RPMI8226 (cell line): ENCODE measurements at regions not wholly inside any gene's neighbourhood (a gene's known extent, or its start where the extent isn't known, plus 50 kb on each side); places are given as distances from the start of the nearest gene placed in this dataset.

ENCODE experiments used
- DNase-seq: peaks from one replicate; pipeline ENCODE4 v3.0.0-alpha.2; 2015

DNA sequence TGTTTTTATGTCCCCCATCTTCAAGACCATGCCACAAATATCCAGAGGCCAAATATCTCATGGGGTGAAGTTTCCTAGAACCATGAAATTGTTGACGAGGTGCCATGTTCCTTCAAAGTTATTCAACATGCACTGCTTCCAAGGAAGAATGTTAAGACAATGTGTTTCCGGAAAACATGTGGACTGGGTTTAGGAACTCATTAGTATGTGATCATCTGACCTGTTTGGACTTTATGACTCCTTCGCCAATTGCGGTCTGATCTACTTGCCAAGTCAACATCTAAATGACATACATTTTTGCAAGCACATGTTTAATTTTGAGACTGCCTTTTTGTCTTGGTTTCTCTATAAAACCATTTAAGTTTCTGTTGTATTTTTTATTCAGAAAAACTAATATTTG is 234.8 kb downstream of the MAF start:
- no peak for DNase-seq

DNA sequence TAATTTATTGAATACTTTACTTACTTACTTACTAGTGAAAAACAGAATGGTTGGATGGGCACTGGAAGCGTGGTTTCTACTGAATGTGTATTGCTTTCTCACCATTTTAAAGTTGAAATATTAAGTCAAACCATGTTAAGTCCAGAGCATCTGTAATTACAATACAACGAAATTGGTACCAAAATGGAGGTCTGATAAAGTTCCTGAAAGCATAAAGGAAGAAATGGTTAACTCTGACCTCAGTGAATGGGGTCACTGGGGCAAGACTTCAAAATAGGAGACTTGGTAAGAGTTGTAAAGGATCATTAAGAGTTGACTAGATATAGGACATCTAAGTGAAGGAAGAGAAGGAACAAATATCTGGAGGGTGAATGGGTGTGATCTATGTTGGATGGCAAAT is 237.1 kb downstream of the MAF start:
- no peak for DNase-seq

DNA sequence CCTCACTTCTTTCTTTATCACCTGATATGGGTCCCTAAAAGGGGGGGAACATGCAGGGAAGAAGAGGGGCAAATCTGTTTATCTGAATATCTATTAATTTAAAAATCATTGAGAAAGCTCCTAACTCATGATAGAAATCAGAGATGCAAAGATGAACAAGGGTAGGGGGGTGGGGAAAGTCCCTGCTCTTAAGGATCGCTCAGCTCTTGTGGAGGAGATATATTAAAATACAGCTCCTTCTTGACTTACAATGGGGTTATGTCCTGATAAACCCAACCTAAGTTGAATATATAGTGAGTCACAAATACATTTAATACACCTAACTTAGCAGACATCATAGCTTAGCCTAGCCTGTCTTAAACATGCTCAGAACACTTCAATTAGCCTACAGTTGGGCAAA is 237.5 kb downstream of the MAF start:
- no peak for DNase-seq

DNA sequence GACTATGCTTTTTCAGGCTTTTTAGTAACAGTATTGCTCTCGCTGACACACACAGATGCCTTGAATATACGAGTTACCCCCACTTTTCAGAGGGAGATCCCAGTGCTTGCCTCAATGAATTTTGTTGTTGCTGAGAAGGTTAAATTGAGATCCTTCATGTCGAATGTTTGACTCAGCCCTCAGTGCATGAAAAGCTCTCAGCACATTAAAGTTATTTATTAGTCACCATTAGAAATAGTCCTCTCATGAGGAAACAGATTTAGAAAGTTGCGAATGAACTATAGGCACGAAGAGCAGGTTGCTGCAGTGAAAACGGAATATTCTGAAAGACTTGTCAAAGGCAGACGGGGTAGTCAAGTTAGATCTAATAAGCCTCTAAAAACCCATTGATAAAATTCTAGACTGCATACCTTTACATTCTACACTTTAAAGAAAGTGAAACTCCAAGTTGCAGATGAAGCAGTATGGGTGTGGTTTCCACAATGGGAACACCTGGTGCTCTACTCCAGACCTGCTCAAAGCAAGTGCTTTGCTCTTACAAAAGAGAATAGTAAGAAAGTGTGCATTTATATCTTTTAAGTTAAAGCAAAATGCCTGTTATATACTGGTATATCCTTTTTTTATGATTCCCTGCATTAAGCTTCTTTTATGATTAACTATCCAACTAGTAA is 238.1 kb downstream of the MAF start:
- DNase-seq = peak; percentile 71

DNA sequence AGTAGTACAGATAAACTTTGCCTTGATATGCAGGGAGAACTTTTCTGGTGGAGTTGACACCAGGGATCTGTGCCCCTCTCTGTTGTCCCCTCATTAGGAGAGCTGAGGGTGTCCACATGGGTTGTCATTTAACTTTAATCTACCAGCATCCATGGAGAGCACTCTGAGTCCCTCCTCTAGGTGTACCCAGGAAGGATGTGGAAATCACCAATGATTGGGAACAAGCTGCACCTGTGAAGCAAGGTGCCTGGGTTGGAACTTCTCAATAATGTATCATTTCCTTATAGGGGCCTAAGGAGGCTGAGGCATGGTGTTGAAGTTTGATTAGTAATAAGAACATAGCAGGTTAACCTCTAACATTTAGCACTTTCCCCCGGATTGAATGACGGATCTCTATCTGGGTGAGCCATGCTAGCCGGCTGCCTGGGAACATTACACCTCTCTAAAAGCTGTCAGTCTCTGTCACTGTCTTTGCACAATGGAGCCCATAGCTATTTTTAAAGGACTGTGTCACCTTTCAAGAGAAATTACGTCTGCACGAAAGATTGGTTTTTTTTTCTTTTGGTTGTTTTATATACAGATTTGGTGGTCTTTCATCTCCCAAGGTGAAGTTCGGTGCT is 239.3 kb downstream of the MAF start:
- DNase-seq = no peak

DNA sequence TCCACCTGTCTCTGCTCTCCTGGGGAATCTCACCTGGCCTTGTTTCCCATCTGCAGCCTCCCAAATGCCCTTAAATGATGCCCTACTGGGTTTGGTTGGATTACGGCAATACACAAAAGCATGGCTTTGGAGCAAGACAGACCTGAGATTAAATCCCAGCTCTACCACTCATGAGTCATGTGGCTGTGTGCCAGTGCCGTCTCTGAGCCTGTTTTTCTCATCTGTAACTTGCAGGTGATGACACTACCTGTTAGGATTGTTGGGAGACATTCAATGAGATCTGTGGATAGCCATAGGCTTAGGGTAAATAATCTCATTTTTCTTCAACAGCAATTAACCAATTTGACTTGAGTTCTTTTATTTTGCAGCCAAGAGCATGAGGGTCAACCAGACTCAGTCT is 240.3 kb downstream of the MAF start:
- no peak for DNase-seq

DNA sequence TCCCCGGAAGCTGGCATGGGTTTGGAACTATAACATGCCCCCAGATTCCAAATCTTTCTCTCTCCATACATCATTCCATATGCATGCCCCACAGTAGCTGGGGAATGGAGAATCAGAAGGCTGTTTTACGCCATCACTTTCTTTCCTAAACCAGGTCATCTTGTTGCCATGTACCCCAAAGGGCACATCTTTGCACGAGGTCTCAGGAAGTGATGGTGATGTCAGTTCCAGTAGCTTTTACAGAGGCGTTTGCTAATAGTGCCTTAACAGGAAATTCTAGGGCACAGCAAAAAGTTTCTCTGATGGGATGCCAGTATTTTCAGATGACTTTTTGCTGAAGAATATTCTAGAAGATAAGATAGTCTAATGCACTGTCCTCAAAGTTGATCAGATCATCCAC is 241.5 kb downstream of the MAF start:
- DNase-seq = no peak

DNA sequence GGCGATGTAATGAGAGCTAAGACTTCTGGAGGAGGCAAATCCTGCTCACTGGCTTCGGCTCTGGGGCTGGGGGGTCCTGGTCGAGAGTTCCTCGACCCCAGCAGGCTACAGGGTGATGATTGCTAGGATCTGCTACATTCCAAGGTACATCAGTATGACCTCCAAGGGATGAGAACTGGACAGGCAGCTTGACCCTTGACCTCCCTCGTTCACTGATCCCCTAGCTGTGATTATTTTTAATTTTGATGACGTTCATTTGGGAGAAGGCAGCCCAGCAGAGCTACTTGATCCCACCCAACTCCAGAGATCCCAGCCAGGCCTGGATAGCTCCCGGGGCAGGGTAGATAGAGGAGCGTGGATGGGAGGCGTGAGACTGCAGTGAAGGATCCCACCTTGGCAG is 242.3 kb downstream of the MAF start:
- no peak for DNase-seq

DNA sequence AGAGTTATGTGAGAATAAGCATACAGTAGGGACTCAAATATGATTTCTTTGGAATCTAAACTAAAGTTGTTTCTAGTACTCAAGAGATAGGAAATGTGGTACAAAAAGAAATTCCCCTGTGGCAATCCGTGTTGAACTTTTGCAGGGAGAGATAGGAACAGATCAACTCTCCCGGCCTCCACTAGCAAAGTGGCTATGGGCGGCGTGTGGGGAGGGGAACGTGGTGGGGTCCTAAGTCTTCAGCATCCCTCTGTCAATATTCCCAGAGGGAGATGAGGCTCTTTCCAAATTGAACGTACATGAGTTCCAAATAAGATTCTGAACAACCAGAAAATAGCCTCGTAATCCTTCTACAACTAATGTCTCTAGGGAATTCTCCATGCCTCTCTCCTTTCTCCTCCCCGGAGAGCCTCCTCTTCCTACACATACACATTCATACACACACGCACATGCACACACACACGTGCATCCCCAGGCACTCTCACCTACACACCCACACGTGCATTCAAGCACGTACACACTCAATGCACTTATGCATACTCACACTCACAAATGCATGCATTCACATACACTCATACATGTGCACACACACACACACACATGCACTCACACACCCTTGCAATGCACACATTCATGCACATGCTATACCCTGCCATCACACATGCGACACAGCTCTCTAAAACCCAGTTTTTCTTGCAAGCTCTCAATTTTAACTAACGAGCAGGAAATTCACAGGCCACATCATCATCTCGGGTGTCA is 244.8 kb downstream of the MAF start:
- no peak for DNase-seq

DNA sequence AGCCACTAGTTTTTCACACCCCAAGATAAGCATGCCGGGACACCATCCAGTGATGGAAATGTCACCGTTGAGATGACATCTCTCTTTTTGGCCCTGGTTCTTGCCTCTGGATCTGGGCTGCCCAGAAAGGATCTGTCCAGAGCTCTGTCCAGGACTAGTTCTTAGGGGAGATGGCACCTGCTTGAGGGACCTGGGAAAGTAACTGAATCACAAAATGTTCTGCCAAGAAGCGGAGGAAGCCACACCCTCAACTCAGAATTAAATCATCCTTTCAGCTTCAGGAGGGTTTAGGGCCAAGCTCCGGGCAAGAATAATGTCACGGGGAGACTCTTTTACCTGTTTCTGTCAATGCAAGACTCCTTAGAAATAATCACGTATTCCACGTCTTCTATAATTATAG is 248.6 kb downstream of the MAF start:
- DNase-seq = no peak

DNA sequence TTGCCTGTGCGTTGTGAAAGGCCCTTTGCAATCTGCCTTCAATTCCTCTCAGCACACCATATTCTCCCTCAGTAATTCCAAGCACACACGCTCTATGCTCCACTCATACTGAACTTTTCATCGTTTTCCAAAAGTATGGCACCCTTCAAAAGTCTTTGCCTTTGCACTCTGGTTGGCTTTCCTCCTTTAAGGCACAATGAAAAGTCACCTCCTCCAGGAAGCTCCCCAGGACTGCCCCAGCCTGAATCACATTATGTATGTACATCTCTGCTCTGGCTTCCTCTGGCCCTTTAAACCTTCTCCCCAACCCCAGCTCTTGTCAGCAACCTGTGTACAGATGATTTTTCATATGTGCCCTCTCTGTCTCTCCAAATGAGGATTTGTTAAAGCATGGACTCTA is 250.7 kb downstream of the MAF start:
- no peak for DNase-seq

DNA sequence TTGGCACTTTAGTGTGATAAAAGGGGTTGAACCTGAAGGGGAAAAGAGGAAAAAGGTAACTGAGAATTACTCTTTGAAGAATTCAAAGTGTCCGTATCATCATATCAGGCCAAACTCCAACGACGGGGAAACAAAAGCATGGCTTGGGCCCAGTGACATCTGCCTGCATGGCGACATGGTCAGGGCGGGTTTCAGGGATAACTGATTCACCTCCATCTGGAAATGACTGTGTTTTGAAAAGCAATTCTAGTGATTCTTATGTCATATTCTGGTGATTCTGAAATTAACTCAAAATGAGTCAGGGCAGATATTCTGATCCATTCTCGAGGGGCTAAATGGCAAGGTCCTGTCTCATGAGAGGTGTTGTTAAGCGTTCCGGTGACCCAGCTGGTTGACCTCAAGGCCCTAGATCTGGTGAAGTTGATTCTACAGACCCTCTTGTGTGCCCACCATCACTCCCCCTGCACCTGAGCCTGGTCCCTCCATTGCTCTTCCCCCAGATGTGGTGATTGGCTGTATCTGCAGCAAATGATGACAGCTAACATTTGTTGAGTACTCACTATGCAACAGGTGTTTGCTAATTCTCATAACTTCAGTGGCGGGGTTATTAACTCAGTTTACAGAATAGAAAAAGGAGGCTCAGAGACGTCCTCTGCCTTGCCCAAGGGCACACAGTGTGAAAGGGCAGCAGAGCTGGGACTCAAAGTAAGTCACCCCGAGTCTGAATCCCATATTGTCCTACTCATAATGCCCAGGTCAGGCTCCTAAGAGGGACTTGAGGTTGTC is 251.8 kb downstream of the MAF start:
- DNase-seq = no peak

DNA sequence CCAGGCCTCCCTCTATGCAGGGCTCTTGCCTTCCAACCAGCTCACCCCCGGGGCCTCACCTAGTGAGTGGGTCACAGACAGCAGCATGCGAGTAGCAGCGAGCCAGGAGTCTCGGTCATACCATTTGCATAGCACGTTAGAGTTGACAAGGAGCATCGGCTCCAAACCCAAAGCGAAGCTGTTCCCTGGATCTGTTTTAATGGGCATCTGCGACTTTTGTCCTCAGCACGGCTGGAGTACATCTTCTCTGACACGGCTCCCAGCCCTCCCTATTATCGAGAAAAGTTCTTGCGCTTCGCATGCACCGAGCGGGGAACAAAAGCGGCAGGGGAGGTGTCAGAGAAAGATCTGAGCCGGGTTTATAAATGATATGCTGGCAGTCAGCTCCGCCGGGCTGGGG is 253.3 kb downstream of the MAF start:
- DNase-seq = no peak

DNA sequence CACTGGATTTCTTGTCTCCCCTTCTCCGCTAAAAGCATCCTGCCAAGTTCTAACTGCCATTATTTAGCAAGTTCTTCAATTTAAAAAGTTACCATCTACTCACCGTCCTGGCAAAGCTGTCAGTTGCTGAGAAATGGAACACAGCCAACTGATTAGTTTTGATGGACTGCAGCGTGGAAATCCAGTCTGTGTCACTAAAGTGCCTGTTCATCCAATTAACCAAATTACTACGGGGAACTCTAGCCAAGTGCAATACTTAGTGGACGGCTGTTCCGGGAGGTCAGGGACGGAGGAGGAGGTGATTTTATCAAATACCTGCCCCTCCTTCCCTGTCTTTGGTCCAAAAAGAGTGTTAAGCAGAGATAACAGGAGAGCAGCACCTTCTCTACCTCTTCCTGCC is 260.7 kb downstream of the MAF start:
- no peak for DNase-seq

DNA sequence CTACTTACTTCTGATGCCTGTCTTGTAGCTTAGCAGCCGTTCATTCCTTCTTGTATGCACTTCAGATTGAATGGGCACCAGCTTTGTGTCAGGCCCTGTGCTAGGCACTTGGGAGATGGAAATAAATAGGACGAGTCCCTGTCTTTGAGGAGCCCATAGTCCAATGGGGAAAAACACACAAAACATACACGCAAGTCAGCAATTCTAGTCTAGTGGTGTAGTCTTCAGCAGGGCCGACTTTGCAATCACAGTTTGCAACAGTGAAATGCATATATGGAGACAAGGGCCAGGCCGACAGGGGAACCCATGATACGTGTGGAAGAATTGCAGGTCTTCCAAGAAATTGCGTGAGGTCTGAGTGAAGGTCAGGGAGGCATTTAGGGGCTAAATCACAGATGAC is 262.6 kb downstream of the MAF start:
- no peak for DNase-seq

DNA sequence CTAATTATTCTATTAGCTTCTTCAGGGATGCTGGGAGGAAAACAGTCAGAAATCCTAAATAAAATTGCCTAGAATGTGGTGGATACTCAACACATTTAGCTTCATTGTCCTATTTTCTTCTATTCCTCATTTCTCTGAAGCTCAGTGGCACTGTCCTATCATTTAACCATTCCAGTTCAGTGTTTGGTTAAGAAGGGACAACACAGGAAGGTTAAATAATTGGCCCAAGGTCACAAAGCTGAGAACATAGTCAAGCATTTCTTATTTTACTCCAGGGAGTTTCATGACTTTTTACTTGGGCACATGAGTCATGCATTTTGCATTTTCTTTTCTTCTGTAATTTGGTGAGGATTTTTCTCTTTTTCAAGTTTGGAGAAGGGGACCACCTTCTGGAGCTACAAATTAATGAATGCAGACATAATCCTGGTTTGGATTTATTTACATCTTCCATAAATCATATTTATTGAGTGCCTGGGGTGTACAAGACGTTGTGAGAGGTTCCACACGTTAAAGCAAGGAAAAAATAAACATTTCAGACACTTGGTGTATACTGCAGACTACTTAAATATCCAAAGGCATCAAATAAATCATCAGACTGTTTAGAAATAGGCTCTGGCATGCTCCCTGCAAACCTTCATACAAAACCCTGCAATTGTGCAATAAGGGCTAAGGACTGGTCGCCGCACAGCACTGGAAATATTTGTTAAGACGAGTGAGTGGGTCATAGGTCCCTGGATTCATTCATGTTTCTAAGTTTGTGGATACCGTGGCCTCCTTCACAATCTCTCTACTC is 263.9 kb downstream of the MAF start:
- no peak for DNase-seq

DNA sequence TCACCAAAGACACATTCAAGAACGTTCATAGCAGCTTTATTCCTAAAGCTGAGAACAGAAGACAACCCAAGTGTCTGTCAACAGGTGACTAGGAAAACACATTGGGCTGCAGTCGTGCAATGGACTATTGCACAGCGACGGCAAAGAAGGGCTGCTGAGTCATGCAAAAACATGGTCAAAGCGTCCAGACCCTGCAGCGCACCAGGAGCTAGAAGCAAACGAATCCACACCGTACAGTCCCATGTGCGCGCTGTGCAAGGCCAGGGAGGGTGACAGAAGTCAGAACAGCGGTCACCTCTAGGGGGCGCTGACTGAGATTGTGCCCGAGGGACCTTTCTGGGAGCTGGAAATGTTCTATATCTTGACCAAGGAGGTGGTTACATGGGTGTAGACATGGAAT is 266.4 kb downstream of the MAF start:
- peak; percentile 23 for DNase-seq

DNA sequence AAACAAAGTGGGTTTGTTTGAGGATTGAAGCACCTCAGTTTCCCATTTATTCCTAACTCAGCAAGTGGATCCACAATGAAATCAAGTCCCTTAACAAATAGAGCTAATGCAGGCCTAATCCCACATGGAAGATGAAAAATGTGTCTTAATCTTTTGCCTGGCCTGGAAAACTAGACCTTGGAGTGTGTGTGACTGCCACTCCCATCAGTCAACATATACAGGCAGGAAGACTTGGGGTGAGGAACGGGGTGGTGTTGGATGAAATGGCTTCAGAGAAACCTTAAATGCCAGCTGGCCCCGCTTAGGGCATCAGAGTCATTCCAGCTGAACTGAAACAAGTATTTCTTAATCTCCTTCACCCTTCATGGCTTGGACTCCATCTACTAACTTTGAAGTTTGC is 269.5 kb downstream of the MAF start:
- no peak for DNase-seq

DNA sequence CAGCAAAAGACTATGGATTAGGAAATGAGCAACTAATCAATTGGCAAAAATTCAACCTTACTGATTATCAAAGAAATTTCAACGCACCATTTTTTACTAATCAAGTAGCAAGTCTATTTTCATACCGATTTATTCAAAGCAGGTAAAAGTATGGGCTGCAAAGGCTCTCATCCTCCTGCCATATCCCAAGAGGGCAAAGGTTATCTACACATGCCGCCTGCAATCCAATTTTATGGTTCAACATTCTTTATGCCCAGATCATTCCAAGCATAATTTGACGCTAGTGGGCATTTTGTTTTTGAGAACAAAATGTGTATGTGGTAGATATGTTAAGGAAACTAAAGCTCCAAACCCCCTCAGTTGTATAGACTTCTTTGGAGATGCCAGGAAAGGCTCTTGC is 270.6 kb downstream of the MAF start:
- DNase-seq = no peak

DNA sequence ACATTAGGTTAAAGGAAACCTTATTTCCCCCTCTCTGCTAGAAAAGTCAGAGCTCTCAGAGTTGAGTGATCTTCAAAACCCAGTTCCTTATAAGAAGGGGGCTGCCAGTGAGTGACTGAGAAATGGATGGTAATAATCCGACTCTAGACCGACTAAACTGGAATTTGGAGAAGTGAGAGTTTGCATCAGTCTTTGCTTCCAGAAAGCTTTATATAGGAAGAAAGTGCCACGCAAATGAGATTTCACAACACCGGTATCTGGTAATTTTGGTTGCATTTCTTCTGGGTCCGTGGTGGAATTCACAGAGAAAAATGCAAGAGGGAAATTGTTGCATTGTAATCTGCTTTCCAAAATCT is 271.4 kb downstream of the MAF start:
- peak; percentile 21 for DNase-seq

DNA sequence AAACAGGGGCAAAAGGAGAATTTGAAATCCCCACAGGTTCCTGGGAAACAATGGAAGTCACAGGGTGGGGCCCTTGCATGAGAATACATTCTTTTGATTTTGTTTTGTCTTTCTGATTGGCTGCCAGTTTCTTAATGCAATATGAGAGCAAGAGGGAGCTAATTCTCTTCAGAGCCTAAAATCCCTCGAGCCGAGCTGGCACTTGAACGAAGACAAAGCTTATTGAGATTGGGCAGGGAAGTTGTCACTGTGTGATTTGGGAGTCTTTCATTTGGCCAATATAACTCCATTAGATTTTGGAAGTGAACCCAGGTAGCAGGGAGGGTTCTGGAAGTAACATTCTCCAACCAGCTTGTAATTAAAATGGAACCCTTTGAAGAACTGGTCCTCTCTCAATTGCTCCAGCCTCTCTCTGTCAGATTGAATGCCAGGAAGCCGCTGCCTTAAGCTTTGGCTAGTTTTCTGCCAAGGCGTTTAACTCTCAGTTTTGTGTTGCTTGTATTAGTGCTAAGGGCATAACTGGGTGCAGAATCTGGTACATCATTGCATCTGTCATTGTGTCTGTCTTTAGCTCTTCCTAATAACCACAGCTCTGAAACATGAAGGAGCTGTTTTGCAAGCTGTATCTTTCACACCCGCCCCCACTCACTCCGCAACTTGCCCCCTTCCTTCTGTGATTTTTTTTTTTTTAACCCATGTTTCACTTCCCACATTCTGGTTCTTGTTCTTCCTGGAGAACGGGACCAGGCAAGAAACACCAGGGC is 272.0 kb downstream of the MAF start:
- peak; percentile 11 for DNase-seq

DNA sequence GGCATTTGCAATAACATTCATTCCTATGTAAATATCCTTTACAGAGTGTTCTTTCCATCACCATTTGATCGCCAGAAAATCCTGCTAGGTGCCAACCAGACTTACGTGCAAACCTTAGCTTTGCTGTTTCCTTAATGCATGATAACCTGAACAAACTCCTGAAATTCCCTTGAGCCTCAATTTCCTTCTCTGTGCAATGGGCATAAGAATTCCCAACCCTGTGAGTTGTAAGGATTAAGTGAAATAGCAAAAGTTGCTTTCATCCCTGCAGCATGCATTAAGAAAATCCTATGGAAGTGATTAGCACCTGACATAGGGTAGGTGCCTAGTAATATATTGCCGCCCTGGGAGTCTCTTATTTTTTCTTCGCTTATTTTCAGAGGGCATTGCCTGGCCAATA is 272.7 kb downstream of the MAF start:
- no peak for DNase-seq
